ENCODE measurements at regions not wholly inside any gene's neighbourhood (a gene's known extent, or its start where the extent isn't known, plus 50 kb on each side); places are given as distances from the start of the nearest gene placed in this dataset.

- Mint-ChIP-seq H3K27ac (no peak overlapping the region), H3K36me3 (no peaks in the 10 kb centered on the region), H3K4me3 (no peak overlapping the region), H3K27me3 (ENCODE audit: low read depth in 3 of 3) (peaks cover 0 to 2% (median 0%) of the 10 kb centered on the region in 3 donors), H3K4me1 (no peaks in the 10 kb centered on the region), H3K9me3 (peaks cover 0 to 6% (median 3%) of the 10 kb centered on the region in 7 donors)
- Histone ChIP-seq H3K4me2 (replicated peaks; ENCODE audit: extremely low read depth, low read length, poor library complexity, severe bottlenecking) (no peak overlapping the region), H3K36me3 (replicated peaks in 1 of 2; ENCODE audit: control insufficient read depth in 1 of 2, insufficient read depth in 2 of 2, low read length in 2 of 2) (no peaks in the 10 kb centered on the region), H3K4me3 (replicated peaks in 1 of 3; ENCODE audit: low read depth in 2 of 3, low read length in 3 of 3) (no peak overlapping the region), H4K20me1 (ENCODE audit: insufficient read depth, low read length) (no peaks in the 10 kb centered on the region), H2AFZ (ENCODE audit: insufficient read depth, low read depth, low read length, poor library complexity, severe bottlenecking) (no peak overlapping the region), H3K79me2 (ENCODE audit: insufficient read depth, low read length) (no peaks in the 10 kb centered on the region), H3K27me3 (ENCODE audit: control insufficient read depth in 2 of 2, insufficient read depth in 2 of 2, low read length in 2 of 2) (no peaks in the 10 kb centered on the region), H3K27ac (ENCODE audit: low read depth in 1 of 2, low read length in 2 of 2) (no peak overlapping the region), H3K4me1 (ENCODE audit: control insufficient read depth in 1 of 2, insufficient read depth in 2 of 2, low read length in 2 of 2) (no peaks in the 10 kb centered on the region), H3K9ac (ENCODE audit: insufficient read depth, low read length, poor library complexity, severe bottlenecking) (no peak overlapping the region), H3K9me3 (replicated peaks in 1 of 2; ENCODE audit: control insufficient read depth in 1 of 2, insufficient read depth in 1 of 2, low read length in 2 of 2) (no peaks in the 10 kb centered on the region)
- TF ChIP-seq, protein P1, sequence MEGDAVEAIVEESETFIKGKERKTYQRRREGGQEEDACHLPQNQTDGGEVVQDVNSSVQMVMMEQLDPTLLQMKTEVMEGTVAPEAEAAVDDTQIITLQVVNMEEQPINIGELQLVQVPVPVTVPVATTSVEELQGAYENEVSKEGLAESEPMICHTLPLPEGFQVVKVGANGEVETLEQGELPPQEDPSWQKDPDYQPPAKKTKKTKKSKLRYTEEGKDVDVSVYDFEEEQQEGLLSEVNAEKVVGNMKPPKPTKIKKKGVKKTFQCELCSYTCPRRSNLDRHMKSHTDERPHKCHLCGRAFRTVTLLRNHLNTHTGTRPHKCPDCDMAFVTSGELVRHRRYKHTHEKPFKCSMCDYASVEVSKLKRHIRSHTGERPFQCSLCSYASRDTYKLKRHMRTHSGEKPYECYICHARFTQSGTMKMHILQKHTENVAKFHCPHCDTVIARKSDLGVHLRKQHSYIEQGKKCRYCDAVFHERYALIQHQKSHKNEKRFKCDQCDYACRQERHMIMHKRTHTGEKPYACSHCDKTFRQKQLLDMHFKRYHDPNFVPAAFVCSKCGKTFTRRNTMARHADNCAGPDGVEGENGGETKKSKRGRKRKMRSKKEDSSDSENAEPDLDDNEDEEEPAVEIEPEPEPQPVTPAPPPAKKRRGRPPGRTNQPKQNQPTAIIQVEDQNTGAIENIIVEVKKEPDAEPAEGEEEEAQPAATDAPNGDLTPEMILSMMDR (IDR thresholded peaks at IDR 0.05), result no peak
- intact Hi-C loops (cut with micrococcal nuclease), result no loop called here
- no peak for DNase-seq
- WGBS (ENCODE audit: insufficient coverage), result no CpG with 5 or more reads among the region's 1 CpG
Measured at GRCh38 chr3:76731471-76731870, 308.4 kb upstream of the ROBO2 start.

DNA sequence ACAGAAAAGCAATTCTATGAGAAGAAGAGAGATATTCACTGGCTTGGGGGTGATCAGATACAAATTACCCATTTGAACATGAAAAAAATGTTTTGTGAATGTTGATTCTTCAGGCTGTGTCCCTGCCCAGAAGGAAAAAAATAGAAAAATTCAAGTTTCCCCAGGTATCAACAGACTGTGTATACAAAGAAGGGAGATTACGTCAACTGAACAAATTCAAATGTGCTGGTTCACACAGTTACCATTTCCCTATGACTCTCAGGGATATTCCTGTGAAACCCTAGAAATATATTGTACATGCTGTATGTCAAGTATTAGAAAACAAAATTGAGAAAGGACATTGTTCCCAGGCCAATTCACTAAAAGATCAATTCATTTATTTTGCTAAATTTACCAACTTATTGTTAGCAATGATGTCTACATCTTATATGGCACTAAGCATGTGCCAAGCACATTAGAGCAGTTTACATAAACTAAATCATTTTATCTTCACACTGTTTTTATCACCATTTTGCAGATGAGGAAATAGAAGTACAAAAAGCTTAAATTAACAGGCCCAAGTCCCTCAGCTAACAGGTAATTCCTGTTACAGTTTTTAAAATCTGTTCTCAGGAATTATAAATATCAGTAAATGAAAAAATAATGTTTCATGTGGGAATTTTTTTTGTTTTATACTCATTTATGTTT, 306.7 kb upstream of the ROBO2 start:
- H3K79me2 ChIP-seq (ENCODE audit: insufficient read depth, low read length), result no peaks in the 10 kb centered on the region
- no peak overlapping the region for H3K4me3 ChIP-seq (replicated peaks in 1 of 3; ENCODE audit: low read depth in 2 of 3, low read length in 3 of 3)
- no peak overlapping the region for H3K9ac ChIP-seq (ENCODE audit: insufficient read depth, low read length, poor library complexity, severe bottlenecking)
- WGBS (ENCODE audit: insufficient coverage), result no CpG with 5 or more reads among the region's 1 CpG
- H3K9me3 ChIP-seq (replicated peaks in 1 of 2; ENCODE audit: control insufficient read depth in 1 of 2, insufficient read depth in 1 of 2, low read length in 2 of 2), result peaks cover 0 to 4% of the 10 kb centered on the region in 2 donors
- no peak overlapping the region for H3K4me2 ChIP-seq (replicated peaks; ENCODE audit: extremely low read depth, low read length, poor library complexity, severe bottlenecking)
- no peaks in the 10 kb centered on the region for H3K4me1 ChIP-seq (ENCODE audit: control insufficient read depth in 1 of 2, insufficient read depth in 2 of 2, low read length in 2 of 2)
- TF ChIP-seq, protein P1 (IDR thresholded peaks at IDR 0.05), result no peak
- no peaks in the 10 kb centered on the region for H3K36me3 ChIP-seq (replicated peaks in 1 of 2; ENCODE audit: control insufficient read depth in 1 of 2, insufficient read depth in 2 of 2, low read length in 2 of 2)
- H3K9me3 Mint-ChIP-seq, result peaks cover 0 to 6% (median 3%) of the 10 kb centered on the region in 7 donors
- no peak overlapping the region for H2AFZ ChIP-seq (ENCODE audit: insufficient read depth, low read depth, low read length, poor library complexity, severe bottlenecking)
- no peaks in the 10 kb centered on the region for H3K27me3 ChIP-seq (ENCODE audit: control insufficient read depth in 2 of 2, insufficient read depth in 2 of 2, low read length in 2 of 2)
- no peak overlapping the region for H3K27ac Mint-ChIP-seq
- no peak overlapping the region for H3K27ac ChIP-seq (ENCODE audit: low read depth in 1 of 2, low read length in 2 of 2)
- DNase-seq, result no peak
- intact Hi-C loops (cut with micrococcal nuclease), result no loop called here
- H3K27me3 Mint-ChIP-seq (ENCODE audit: low read depth in 3 of 3), result peaks cover 0 to 2% (median 2%) of the 10 kb centered on the region in 3 donors
- H3K4me1 Mint-ChIP-seq, result no peaks in the 10 kb centered on the region
- H4K20me1 ChIP-seq (ENCODE audit: insufficient read depth, low read length), result no peaks in the 10 kb centered on the region
- H3K36me3 Mint-ChIP-seq, result no peaks in the 10 kb centered on the region
- H3K4me3 Mint-ChIP-seq, result no peak overlapping the region
